ENCODE measurements at regions not wholly inside any gene's neighbourhood (a gene's known extent, or its start where the extent isn't known, plus 50 kb on each side); places are given as distances from the start of the nearest gene placed in this dataset.

GRCh38 chr7:67882843-67883242, 886.2 kb downstream of the TYW1 start:
- Histone ChIP-seq H3K27ac (no peak overlapping the region), H3K9me3 (no peaks in the 10 kb centered on the region), H3K36me3 (no peaks in the 10 kb centered on the region), H3K4me3 (no peak overlapping the region), H3K27me3 (no peaks in the 10 kb centered on the region), H3K4me1 (ENCODE audit: insufficient read depth) (no peaks in the 10 kb centered on the region)
- no peak for DNase-seq
- intact Hi-C loops (cut with DNase I): no loop called here
- TF ChIP-seq CTCF (IDR thresholded peaks at IDR 0.05) (no peak), EP300 (IDR thresholded peaks at IDR 0.05) (no peak), POLR2A (IDR thresholded peaks at IDR 0.05) (no peak)
- 57 to 73% (median 71%) methylated on average over 1 of the region's 1 CpG for WGBS, 3 donors

GRCh38 chr7:67890316-67890715, 893.7 kb downstream of the TYW1 start:
- no peaks in the 10 kb centered on the region for H3K36me3 ChIP-seq
- peaks cover 0 to 6% of the 10 kb centered on the region in 2 donors for H3K9me3 ChIP-seq
- H3K4me1 ChIP-seq (ENCODE audit: insufficient read depth): no peaks in the 10 kb centered on the region
- 78 to 92% (median 85%) methylated on average over 5 to 12 of the region's 12 CpGs for WGBS, 3 donors
- no peak overlapping the region for H3K27ac ChIP-seq
- intact Hi-C loops (cut with DNase I): no loop called here
- H3K27me3 ChIP-seq: no peaks in the 10 kb centered on the region
- DNase-seq: no peak
- no peak overlapping the region for H3K4me3 ChIP-seq
- TF ChIP-seq EP300 (IDR thresholded peaks at IDR 0.05) (no peak), CTCF (IDR thresholded peaks at IDR 0.05) (no peak), POLR2A (IDR thresholded peaks at IDR 0.05) (no peak)

DNA sequence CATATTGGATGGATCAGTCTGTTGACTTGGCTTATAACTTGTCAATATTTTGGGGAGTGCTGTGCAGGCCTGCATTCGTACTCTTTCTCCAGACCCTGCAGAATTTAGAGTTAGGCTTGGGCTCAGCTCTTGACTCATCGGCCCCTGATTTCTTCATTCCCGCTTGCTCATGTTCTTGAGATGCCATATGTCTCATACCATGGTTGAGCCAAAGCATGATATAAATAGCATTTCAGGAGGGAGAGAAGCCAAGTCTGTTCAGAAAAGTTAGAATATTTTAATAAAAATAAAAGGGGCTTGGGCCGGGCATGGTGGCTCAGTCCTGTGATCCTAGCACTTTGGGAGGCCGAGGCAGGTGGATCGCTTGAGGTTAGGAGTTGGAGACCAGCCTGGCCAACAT, 898.1 kb downstream of the TYW1 start:
- Histone ChIP-seq H3K27ac (no peak overlapping the region), H3K4me1 (ENCODE audit: insufficient read depth) (no peaks in the 10 kb centered on the region), H3K9me3 (no peaks in the 10 kb centered on the region), H3K27me3 (no peaks in the 10 kb centered on the region), H3K36me3 (no peaks in the 10 kb centered on the region), H3K4me3 (no peak overlapping the region)
- intact Hi-C loops (cut with DNase I): no loop called here
- TF ChIP-seq CTCF (IDR thresholded peaks at IDR 0.05) (no peak), EP300 (IDR thresholded peaks at IDR 0.05) (no peak), POLR2A (IDR thresholded peaks at IDR 0.05) (no peak)
- 89 to 93% (median 91%) methylated on average over 6 of the region's 6 CpGs for WGBS, 3 donors
- no peak for DNase-seq

DNA sequence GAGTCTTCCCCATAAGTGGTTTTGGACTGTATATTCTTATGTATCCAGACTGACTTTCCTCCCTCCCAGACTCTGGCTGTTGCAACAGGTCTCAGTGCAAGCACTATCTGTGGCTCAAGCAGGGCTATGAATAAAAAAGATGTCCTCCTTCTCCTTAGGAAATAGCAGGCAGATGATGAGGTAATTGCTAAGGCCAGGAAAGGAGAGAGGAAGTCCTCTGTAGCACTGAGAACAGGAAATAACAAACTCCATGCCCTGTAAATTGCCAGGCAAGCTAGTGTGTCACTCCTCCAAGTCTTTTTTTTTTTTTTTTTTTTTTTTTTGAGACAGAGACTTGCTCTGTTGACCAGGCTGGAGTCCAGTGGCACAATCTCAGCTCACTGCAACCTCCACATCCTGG, 900.1 kb downstream of the TYW1 start:
- Histone ChIP-seq H3K9me3 (no peaks in the 10 kb centered on the region), H3K27ac (no peak overlapping the region), H3K4me1 (ENCODE audit: insufficient read depth) (no peaks in the 10 kb centered on the region), H3K27me3 (no peaks in the 10 kb centered on the region), H3K4me3 (no peak overlapping the region), H3K36me3 (no peaks in the 10 kb centered on the region)
- DNase-seq: no peak
- intact Hi-C loops (cut with DNase I): no loop called here
- no peak for TF ChIP-seq CTCF (IDR thresholded peaks at IDR 0.05)
- TF ChIP-seq POLR2A (IDR thresholded peaks at IDR 0.05): no peak
- TF ChIP-seq EP300 (IDR thresholded peaks at IDR 0.05): no peak

GRCh38 chr7:67900456-67900855, 903.8 kb downstream of the TYW1 start:
- Histone ChIP-seq H3K4me3 (no peak overlapping the region), H3K27me3 (no peaks in the 10 kb centered on the region), H3K9me3 (no peaks in the 10 kb centered on the region), H3K4me1 (ENCODE audit: insufficient read depth) (no peaks in the 10 kb centered on the region), H3K36me3 (no peaks in the 10 kb centered on the region), H3K27ac (no peak overlapping the region)
- 44 to 98% (median 97%) methylated on average over 2 of the region's 2 CpGs for WGBS, 3 donors
- intact Hi-C loops (cut with DNase I): no loop called here
- no peak for DNase-seq
- TF ChIP-seq CTCF (IDR thresholded peaks at IDR 0.05) (no peak), POLR2A (IDR thresholded peaks at IDR 0.05) (no peak), EP300 (IDR thresholded peaks at IDR 0.05) (no peak)

All from ovary (tissue), 7 donors.